ENCODE measurements at regions not wholly inside any gene's neighbourhood (a gene's known extent, or its start where the extent isn't known, plus 50 kb on each side); places are given as distances from the start of the nearest gene placed in this dataset.

DNA sequence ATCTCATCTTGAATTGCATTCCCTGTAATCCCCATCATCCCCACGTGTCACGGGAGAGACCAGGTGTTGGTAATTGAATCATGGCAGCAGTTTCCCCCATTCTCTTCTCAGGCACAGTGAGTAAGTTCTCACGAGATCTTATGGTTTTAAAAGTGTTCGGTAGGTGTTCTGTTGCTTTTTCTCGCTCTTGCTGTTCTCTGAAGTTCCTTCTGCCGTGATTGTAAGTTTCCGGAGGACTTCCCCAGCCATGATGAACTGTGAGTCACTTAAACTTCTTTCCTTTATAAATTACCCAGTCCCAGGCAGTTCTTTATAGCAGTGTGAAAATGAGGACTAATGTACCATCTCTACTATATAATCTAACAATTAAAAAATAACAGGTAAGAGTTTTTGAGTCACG, 409.9 kb upstream of the NRXN1 start:
- TF ChIP-seq EZH2phosphoT487 (conservative IDR thresholded peaks at IDR 0.05; ENCODE audit: low read length), result no peak
- no peak for TF ChIP-seq CTCF (IDR thresholded peaks at IDR 0.05; ENCODE audit: insufficient read depth, low read length, poor library complexity, severe bottlenecking)

Data from SU-DHL-6 (cell line).